ENCODE measurements at regions not wholly inside any gene's neighbourhood (a gene's known extent, or its start where the extent isn't known, plus 50 kb on each side); places are given as distances from the start of the nearest gene placed in this dataset.
"Not testable (repeated sequence)": the region's sequence is repeated elsewhere in the genome, so short reads cannot be mapped to it uniquely, and the experiment has no call there.

- not testable (repeated sequence) for DNase-seq
Measured at GRCh38 chr6:142016666-142017065, 116.1 kb upstream of the GJE1 start.

- not testable (repeated sequence) for DNase-seq
Measured at GRCh38 chr6:142015463-142015862, 117.3 kb upstream of the GJE1 start.

- no peak for DNase-seq
Measured at GRCh38 chr6:142015011-142015410, 117.7 kb upstream of the GJE1 start.

- DNase-seq = no peak
Measured at GRCh38 chr6:142014515-142014914, 118.2 kb upstream of the GJE1 start.

- DNase-seq = no peak
Measured at GRCh38 chr6:142013875-142014495, 118.7 kb upstream of the GJE1 start.

- no peak for DNase-seq
Measured at GRCh38 chr6:142013287-142013686, 119.4 kb upstream of the GJE1 start.

- DNase-seq = no peak
Measured at GRCh38 chr6:142011775-142012174, 121.0 kb upstream of the GJE1 start.

- DNase-seq = no peak
Measured at GRCh38 chr6:142011156-142011555, 121.6 kb upstream of the GJE1 start.

GRCh38 chr6:142009647-142010046 is 123.1 kb upstream of the GJE1 start:
- no peak for DNase-seq

- no peak for DNase-seq
Measured at GRCh38 chr6:142008781-142009180, 123.9 kb upstream of the GJE1 start.

GRCh38 chr6:142008016-142008735 is 124.5 kb upstream of the GJE1 start:
- DNase-seq = no peak

GRCh38 chr6:142005021-142005420 is 127.7 kb upstream of the GJE1 start:
- no peak for DNase-seq

- no peak for DNase-seq
Measured at GRCh38 chr6:142002825-142003405, 129.8 kb upstream of the GJE1 start.

GRCh38 chr6:141996823-141997222 is 135.9 kb upstream of the GJE1 start:
- DNase-seq = no peak

GRCh38 chr6:141992109-141992508 is 140.6 kb upstream of the GJE1 start:
- no peak for DNase-seq

- no peak for DNase-seq
Measured at GRCh38 chr6:141990840-141991239, 141.9 kb upstream of the GJE1 start.

- no peak for DNase-seq
Measured at GRCh38 chr6:141989706-141989959, 143.1 kb upstream of the GJE1 start.

- DNase-seq = no peak
Measured at GRCh38 chr6:141988954-141989705, 143.6 kb upstream of the GJE1 start.

GRCh38 chr6:141988327-141988726 is 144.4 kb upstream of the GJE1 start:
- DNase-seq = no peak

- no peak for DNase-seq
Measured at GRCh38 chr6:141986457-141986856, 146.3 kb upstream of the GJE1 start.

- no peak for DNase-seq
Measured at GRCh38 chr6:141981190-141981589, 151.5 kb upstream of the GJE1 start.

GRCh38 chr6:141977782-141978181 is 154.9 kb upstream of the GJE1 start:
- DNase-seq = no peak

GRCh38 chr6:141976994-141977393 is 155.7 kb upstream of the GJE1 start:
- DNase-seq = no peak
